Endothelial cell of umbilical vein (primary cell): ENCODE measurements at regions not wholly inside any gene's neighbourhood (a gene's known extent, or its start where the extent isn't known, plus 50 kb on each side); places are given as distances from the start of the nearest gene placed in this dataset.

ENCODE experiments used
- BruUV-seq: library from RNA; stranded (reverse); fragments of 400-500 nt; replicated peaks from 2 replicates; lab custom pipeline; 2021; lab: Mats Ljungman, UMichigan
- CTCF ChIA-PET: fragments of 300-600, 350-600 bp; sonication (Branson Sonifier 250); formaldehyde crosslinking; loops from one replicate; lab custom pipeline; 2021; ENCODE audit warnings: antibody characterized with exemption, inconsistent platforms; lab: Charles Lee
- POLR2A ChIA-PET: fragments of 300-600, 350-600 bp; sonication (Branson Sonifier 250); formaldehyde crosslinking; loops from one replicate; lab custom pipeline; 2021; ENCODE audit warnings: antibody characterized with exemption, inconsistent platforms; lab: Charles Lee
- DNase-seq: peaks from one replicate; pipeline ENCODE4 v3.0.0-alpha.2; 2011; ENCODE audit warnings: low read depth, low spot score
- FAIRE-seq: peaks from 2 replicates; lab custom pipeline; 2011; peaks lifted over from hg19 to GRCh38; lab: Jason Lieb, UNC
- H2AFZ ChIP-seq: 2 replicates; pipeline ENCODE4 v1.6.0; 2012; ENCODE audit warnings: low read depth, low read length, control low read depth, inconsistent platforms
- H3K27ac ChIP-seq: 2 replicates; pipeline ENCODE4 v1.5.1; 2011; ENCODE audit warnings: low read depth, mild to moderate bottlenecking, control low read depth, low read length, moderate library complexity; ENCODE audit not compliant: insufficient read depth
- H3K27me3 ChIP-seq, 2 experiments: 2 replicates each; pipeline versions ENCODE4 v1.6.0 to v1.6.1; 2011; ENCODE audit warnings: low read length in 2 of 2, mixed read lengths in 1 of 2; ENCODE audit not compliant: control insufficient read depth in 2 of 2, insufficient read depth in 2 of 2
- H3K36me3 ChIP-seq, 2 experiments: 2 replicates in 1 of 2; 3 replicates in 1 of 2; pipeline ENCODE4 v1.5.1; 2011; ENCODE audit warnings: low read length in 2 of 2, mild to moderate bottlenecking in 1 of 2, moderate library complexity in 1 of 2; ENCODE audit not compliant: control insufficient read depth in 2 of 2, insufficient read depth in 2 of 2; ENCODE audit errors: extremely low read depth in 1 of 2
- H3K4me1 ChIP-seq: 3 replicates; pipeline ENCODE4 v1.5.1; 2011; ENCODE audit warnings: mild to moderate bottlenecking, low read length; ENCODE audit not compliant: control insufficient read depth, insufficient read depth; ENCODE audit errors: extremely low read depth
- H3K4me2 ChIP-seq: 2 replicates; pipeline ENCODE4 v1.6.1; 2011; ENCODE audit warnings: low read length, control low read depth, mixed read lengths; ENCODE audit not compliant: insufficient read depth
- H3K4me3 ChIP-seq, 3 experiments: fragments of 200-600 bp in 1 of 3; sonication (generic), shearing (Covaris generic) in 1 of 3; replicated peaks in 1 of 3; 2 replicates each; pipeline ENCODE4 v1.5.1; 2011 to 2016; ENCODE audit warnings: control low read depth in 3 of 3, low read length in 3 of 3, mild to moderate bottlenecking in 2 of 3, inconsistent platforms in 1 of 3, low read depth in 1 of 3, moderate library complexity in 1 of 3; ENCODE audit not compliant: insufficient read depth in 1 of 3
- H3K79me2 ChIP-seq: 2 replicates; pipeline ENCODE4 v1.6.0; 2012; ENCODE audit warnings: low read length, inconsistent platforms; ENCODE audit not compliant: control insufficient read depth, insufficient read depth
- H3K9ac ChIP-seq: replicated peaks from 2 replicates; pipeline ENCODE3; 2011; ENCODE audit warnings: low read length, control low read depth; ENCODE audit not compliant: insufficient read depth; ENCODE audit errors: extremely low read depth
- H3K9me1 ChIP-seq: replicated peaks from 3 replicates; pipeline ENCODE4 v1.6.0; 2011; ENCODE audit warnings: mild to moderate bottlenecking, low read length; ENCODE audit not compliant: control insufficient read depth, insufficient read depth; ENCODE audit errors: extremely low read depth
- H3K9me3 ChIP-seq: replicated peaks from 2 replicates; pipeline ENCODE4 v1.5.1; 2012; ENCODE audit warnings: low read length, inconsistent platforms; ENCODE audit not compliant: control insufficient read depth, insufficient read depth
- H4K20me1 ChIP-seq: replicated peaks from 2 replicates; pipeline ENCODE3; 2011; ENCODE audit warnings: mild to moderate bottlenecking, low read length; ENCODE audit not compliant: control insufficient read depth, insufficient read depth; ENCODE audit errors: extremely low read depth
- EZH2 ChIP-seq: IDR thresholded peaks from 2 replicates; pipeline ENCODE4 v1.6.1; 2012; ENCODE audit warnings: borderline replicate concordance, low read depth, mild to moderate bottlenecking, moderate library complexity, low read length, inconsistent platforms; ENCODE audit not compliant: severe bottlenecking
- FOS ChIP-seq: IDR thresholded peaks from 2 replicates; pipeline ENCODE4 v1.6.1; 2011; ENCODE audit warnings: mild to moderate bottlenecking, low read length, moderate library complexity, borderline replicate concordance; ENCODE audit not compliant: insufficient read depth
- GATA2 ChIP-seq: IDR thresholded peaks from 2 replicates; pipeline ENCODE4 v1.7.0; 2011; ENCODE audit warnings: low read depth, mild to moderate bottlenecking, moderate library complexity, mixed read lengths, low read length; ENCODE audit not compliant: insufficient read length, insufficient read depth
- JUN ChIP-seq: IDR thresholded peaks from 2 replicates; pipeline ENCODE4 v1.6.1; 2011; ENCODE audit warnings: borderline replicate concordance, low read depth; ENCODE audit not compliant: insufficient read length, insufficient read depth
- MYC ChIP-seq: IDR thresholded peaks from one replicate; pipeline ENCODE4 v1.6.1; 2011; ENCODE audit warnings: mild to moderate bottlenecking, low read depth, low read length
- POLR2A ChIP-seq: IDR thresholded peaks from 2 replicates; pipeline ENCODE4 v1.6.1; 2012; ENCODE audit warnings: low read depth, mild to moderate bottlenecking, control low read depth, low read length
- POLR2AphosphoS5 ChIP-seq: IDR thresholded peaks from 2 replicates; pipeline ENCODE4 v1.6.1; 2012; ENCODE audit warnings: low read depth, mild to moderate bottlenecking, control low read depth, low read length, moderate library complexity; ENCODE audit not compliant: insufficient read depth
- dilution Hi-C: fragments of 300-500 bp; cut with MboI; formaldehyde crosslinking; loops from one replicate; pipeline ENCODE4 v1.15.0; 2019; ENCODE audit warnings: low sequenced_read_pairs; ENCODE audit not compliant: extremely low pct_ligation_motif_present
- intact Hi-C: fragments of 100-400 bp; cut with micrococcal nuclease; formaldehyde crosslinking; loops from one replicate; pipeline ENCODE4 v1.10.0; 2022
- TF ChIP-seq, protein P1 (sequence below), 2 donors: IDR thresholded peaks; 1 replicate in 1 of 2; 2 replicates in 1 of 2; pipeline ENCODE4 v1.5.1; 2011; ENCODE audit warnings: low read length in 2 of 2, mild to moderate bottlenecking in 2 of 2, moderate library complexity in 2 of 2, control low read depth in 1 of 2, inconsistent platforms in 1 of 2, low read depth in 1 of 2; ENCODE audit not compliant: insufficient read depth in 1 of 2; ENCODE audit errors: extremely low read depth in 1 of 2
- TF ChIP-seq, protein P2 (sequence below): IDR thresholded peaks from 2 replicates; pipeline ENCODE4 v1.6.1; 2011; ENCODE audit not compliant: insufficient read depth, insufficient read length

DNA sequence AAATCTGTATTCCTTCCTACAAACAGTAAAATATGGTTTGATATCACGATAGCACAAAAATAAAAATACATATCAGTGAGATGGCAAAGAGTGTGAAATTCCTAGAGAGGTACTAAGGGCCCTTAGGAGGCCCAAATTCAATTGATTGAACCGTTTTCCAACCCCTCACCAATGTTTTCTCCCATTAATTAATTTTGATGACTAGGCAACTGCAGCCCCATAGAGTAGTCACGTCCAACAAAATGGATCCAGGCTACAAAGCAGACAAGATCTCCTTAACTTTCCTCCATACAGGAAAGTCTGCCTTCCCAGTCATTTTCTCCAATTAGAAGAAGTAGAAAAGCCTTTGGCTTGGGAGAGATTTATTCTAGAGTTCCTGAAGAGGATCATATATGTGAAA, 193.9 kb downstream of the PLOD2 start:
- Histone ChIP-seq H3K79me2 (no peaks in the 10 kb centered on the region), H3K9ac (no peak overlapping the region), H3K9me3 (no peaks in the 10 kb centered on the region), H3K4me2 (no peak overlapping the region), H3K36me3 (no peaks in the 10 kb centered on the region), H2AFZ (no peak overlapping the region), H3K9me1 (no peaks in the 10 kb centered on the region), H3K4me3 (no peak overlapping the region), H3K4me1 (no peaks in the 10 kb centered on the region), H3K27me3 (no peaks in the 10 kb centered on the region), H3K27ac (no peak overlapping the region), H4K20me1 (no peaks in the 10 kb centered on the region)
- no TSS peak for BruUV-seq
- TF ChIP-seq MYC (no peak), FOS (no peak), EZH2 (no peak), POLR2A (no peak)
- TF ChIP-seq, protein P1, sequence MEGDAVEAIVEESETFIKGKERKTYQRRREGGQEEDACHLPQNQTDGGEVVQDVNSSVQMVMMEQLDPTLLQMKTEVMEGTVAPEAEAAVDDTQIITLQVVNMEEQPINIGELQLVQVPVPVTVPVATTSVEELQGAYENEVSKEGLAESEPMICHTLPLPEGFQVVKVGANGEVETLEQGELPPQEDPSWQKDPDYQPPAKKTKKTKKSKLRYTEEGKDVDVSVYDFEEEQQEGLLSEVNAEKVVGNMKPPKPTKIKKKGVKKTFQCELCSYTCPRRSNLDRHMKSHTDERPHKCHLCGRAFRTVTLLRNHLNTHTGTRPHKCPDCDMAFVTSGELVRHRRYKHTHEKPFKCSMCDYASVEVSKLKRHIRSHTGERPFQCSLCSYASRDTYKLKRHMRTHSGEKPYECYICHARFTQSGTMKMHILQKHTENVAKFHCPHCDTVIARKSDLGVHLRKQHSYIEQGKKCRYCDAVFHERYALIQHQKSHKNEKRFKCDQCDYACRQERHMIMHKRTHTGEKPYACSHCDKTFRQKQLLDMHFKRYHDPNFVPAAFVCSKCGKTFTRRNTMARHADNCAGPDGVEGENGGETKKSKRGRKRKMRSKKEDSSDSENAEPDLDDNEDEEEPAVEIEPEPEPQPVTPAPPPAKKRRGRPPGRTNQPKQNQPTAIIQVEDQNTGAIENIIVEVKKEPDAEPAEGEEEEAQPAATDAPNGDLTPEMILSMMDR (IDR thresholded peaks at IDR 0.05; ENCODE audit: extremely low read depth in 1 of 2, insufficient read depth in 1 of 2, low read depth in 1 of 2, low read length in 2 of 2): no peak
- TF ChIP-seq, protein P2, sequence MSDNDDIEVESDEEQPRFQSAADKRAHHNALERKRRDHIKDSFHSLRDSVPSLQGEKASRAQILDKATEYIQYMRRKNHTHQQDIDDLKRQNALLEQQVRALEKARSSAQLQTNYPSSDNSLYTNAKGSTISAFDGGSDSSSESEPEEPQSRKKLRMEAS: no peak
- dilution Hi-C loops (no loop called here), intact Hi-C loops (no loop called here)
- ChIA-PET CTCF (no interaction called here), POLR2A (no interaction called here)
- no peak for FAIRE-seq
- DNase-seq: no peak

DNA sequence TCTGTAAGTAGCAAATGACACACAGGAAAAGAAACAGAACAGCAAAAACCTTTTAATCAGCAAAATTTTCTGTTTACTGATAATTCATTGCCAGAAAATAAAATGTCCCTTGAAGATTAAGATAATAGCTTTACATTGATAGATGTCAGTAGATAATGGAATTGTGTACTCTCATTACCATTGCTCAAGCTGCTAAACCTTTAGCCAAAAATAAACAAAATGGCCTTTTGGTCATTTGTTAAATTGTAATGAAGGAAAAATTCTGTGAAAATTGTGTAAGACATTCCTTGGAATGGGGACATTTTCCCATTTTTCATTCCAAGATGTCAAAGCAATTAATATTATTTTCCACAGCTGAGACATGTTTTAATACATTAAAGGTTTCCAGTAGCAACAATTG, 189.8 kb downstream of the PLOD2 start:
- no TSS peak for BruUV-seq

More for the DNA sequence above, 189.8 kb downstream of the PLOD2 start:
- dilution Hi-C loops: no loop called here
- CTCF ChIA-PET: no interaction called here
- Histone ChIP-seq H3K4me1 (no peaks in the 10 kb centered on the region), H3K27me3 (no peaks in the 10 kb centered on the region), H4K20me1 (no peaks in the 10 kb centered on the region), H3K9me1 (no peaks in the 10 kb centered on the region), H3K9ac (no peak overlapping the region), H3K9me3 (no peaks in the 10 kb centered on the region), H2AFZ (no peak overlapping the region), H3K79me2 (no peaks in the 10 kb centered on the region), H3K4me2 (no peak overlapping the region), H3K36me3 (no peaks in the 10 kb centered on the region), H3K27ac (no peak overlapping the region), H3K4me3 (no peak overlapping the region)
- TF ChIP-seq FOS: no peak
- TF ChIP-seq, protein P2: no peak
- no peak for TF ChIP-seq POLR2AphosphoS5
- no peak for TF ChIP-seq MYC
- TF ChIP-seq POLR2A: no peak
- TF ChIP-seq, protein P1 (IDR thresholded peaks at IDR 0.05; ENCODE audit: extremely low read depth in 1 of 2, insufficient read depth in 1 of 2, low read depth in 1 of 2, low read length in 2 of 2): no peak
- no peak for TF ChIP-seq GATA2
- TF ChIP-seq EZH2: no peak
- no peak for TF ChIP-seq JUN
- FAIRE-seq (no peak), DNase-seq (no peak)
- intact Hi-C loops: no loop called here
- POLR2A ChIA-PET: no interaction called here
